ENCODE measurements at regions not wholly inside any gene's neighbourhood (a gene's known extent, or its start where the extent isn't known, plus 50 kb on each side); places are given as distances from the start of the nearest gene placed in this dataset.

- no peak for TF ChIP-seq POLR2A (IDR thresholded peaks at IDR 0.05; ENCODE audit: low read length)
- TF ChIP-seq CTCF (IDR thresholded peaks at IDR 0.05): no peak
- no peak for TF ChIP-seq CEBPB (IDR thresholded peaks at IDR 0.05)
- no peak for TF ChIP-seq NPAS2 (CRISPR knock-in tag; IDR thresholded peaks at IDR 0.05; ENCODE audit: borderline replicate concordance)
- TF ChIP-seq POLR2AphosphoS2 (conservative IDR thresholded peaks at IDR 0.05; ENCODE audit: low read length): no peak
- TF ChIP-seq MAX (IDR thresholded peaks at IDR 0.05): no peak
- no peak for TF ChIP-seq RCOR1 (IDR thresholded peaks at IDR 0.05; ENCODE audit: low read depth, low read length)
- no peak for TF ChIP-seq FOSB (CRISPR knock-in tag; IDR thresholded peaks at IDR 0.05)
- no peak for TF ChIP-seq ZNF302 (CRISPR knock-in tag; IDR thresholded peaks at IDR 0.05)
- TF ChIP-seq KDM1A (IDR thresholded peaks at IDR 0.05; ENCODE audit: low read depth): no peak
- no peak for TF ChIP-seq REST (IDR thresholded peaks at IDR 0.05)
- no peak for TF ChIP-seq CBX2 (IDR thresholded peaks at IDR 0.05; ENCODE audit: borderline replicate concordance, low read depth)
Observed at GRCh38 chr13:80727321-80727975, 386.5 kb upstream of the SPRY2 start.

Data from A549 (cell line).